ENCODE measurements at regions not wholly inside any gene's neighbourhood (a gene's known extent, or its start where the extent isn't known, plus 50 kb on each side); places are given as distances from the start of the nearest gene placed in this dataset.
"Not testable (repeated sequence)": the region's sequence is repeated elsewhere in the genome, so short reads cannot be mapped to it uniquely, and the experiment has no call there.

GRCh38 chr11:14573539-14574057 lies 53.4 kb upstream of the PSMA1 start:
- ATAC-seq; H3K27ac ChIP-seq; DNase-seq (ENCODE audit: low read depth in 1 of 2, low spot score in 1 of 2); FAIRE-seq; H3K4me3 ChIP-seq; H3K4me1 ChIP-seq; H3K9me3 ChIP-seq; POLR2A ChIA-PET; H3K4me2 ChIP-seq; CTCF ChIA-PET: not testable (repeated sequence)
- 40% methylated on average over 3 of the region's 3 CpGs for WGBS (ENCODE audit: missing lambda C conversion rate)

- 74% methylated on average over 1 of the region's 1 CpG for WGBS (ENCODE audit: missing lambda C conversion rate)
- CTCF ChIA-PET, result no interaction called here
- ATAC-seq (no peak), DNase-seq (ENCODE audit: low read depth in 1 of 2, low spot score in 1 of 2) (no peak), FAIRE-seq (no peak)
- Histone ChIP-seq H3K27ac (no peak overlapping the region), H3K9me3 (no peaks in the 10 kb centered on the region), H3K4me3 (no peak overlapping the region), H3K4me1 (no peaks in the 10 kb centered on the region), H3K4me2 (no peak overlapping the region)
- no peak for TF ChIP-seq RARB (CRISPR knock-in tag; IDR thresholded peaks at IDR 0.05)
- TF ChIP-seq GATA3 (IDR thresholded peaks at IDR 0.05; ENCODE audit: borderline replicate concordance), result no peak
- no peak for TF ChIP-seq ZFP36 (IDR thresholded peaks at IDR 0.05; ENCODE audit: borderline replicate concordance, partially characterized antibody)
- no peak for TF ChIP-seq MAX (IDR thresholded peaks at IDR 0.05)
- POLR2A ChIA-PET, result no interaction called here
These were observed 57.1 kb upstream of the PSMA1 start for GRCh38 chr11:14577292-14577691.

- ATAC-seq (no peak), DNase-seq (ENCODE audit: low read depth in 1 of 2, low spot score in 1 of 2) (no peak), FAIRE-seq (no peak)
- H3K27ac ChIP-seq, result no peak overlapping the region
- 58% methylated on average over 4 of the region's 4 CpGs for WGBS (ENCODE audit: missing lambda C conversion rate)
- no peaks in the 10 kb centered on the region for H3K9me3 ChIP-seq
- H3K4me3 ChIP-seq, result no peak overlapping the region
- CTCF ChIA-PET, result interaction anchor here (1.0 kb wide), 1 partner anchor 10 kb away, joined by 3 read pairs; no protein-coding TSS in a partner anchor
- H3K4me2 ChIP-seq, result no peak overlapping the region
- TF ChIP-seq E2F6 (IDR thresholded peaks at IDR 0.05; ENCODE audit: borderline replicate concordance, low read depth) (no peak), POLR2AphosphoS2 (conservative IDR thresholded peaks at IDR 0.05; ENCODE audit: low read length) (no peak), FOSL2 (IDR thresholded peaks at IDR 0.05) (no peak), FOSL2 (CRISPR knock-in tag; IDR thresholded peaks at IDR 0.05) (no peak), HOXB5 (CRISPR knock-in tag; IDR thresholded peaks at IDR 0.05) (no peak), BCL3 (IDR thresholded peaks at IDR 0.05) (no peak), CHD4 (IDR thresholded peaks at IDR 0.05; ENCODE audit: borderline replicate concordance) (no peak), HMGXB4 (CRISPR knock-in tag; IDR thresholded peaks at IDR 0.05; ENCODE audit: borderline replicate concordance) (no peak)
- H3K4me1 ChIP-seq, result no peaks in the 10 kb centered on the region
- POLR2A ChIA-PET, result no interaction called here
These were observed 57.8 kb upstream of the PSMA1 start for GRCh38 chr11:14577835-14578529.

- ATAC-seq (no peak), FAIRE-seq (no peak), DNase-seq (ENCODE audit: low read depth in 1 of 2, low spot score in 1 of 2) (peak in 1 of 2 experiments; percentile 27)
- TF ChIP-seq GATA3 (IDR thresholded peaks at IDR 0.05; ENCODE audit: borderline replicate concordance) (no peak), NR3C1 (IDR thresholded peaks at IDR 0.05) (no peak)
- POLR2A ChIA-PET, result no interaction called here
- CTCF ChIA-PET, result interaction anchor here (1.0 kb wide), 1 partner anchor 11 kb away, joined by 3 read pairs; no protein-coding TSS in a partner anchor
- Histone ChIP-seq H3K27ac (no peak overlapping the region), H3K4me1 (no peaks in the 10 kb centered on the region), H3K9me3 (no peaks in the 10 kb centered on the region), H3K4me3 (no peak overlapping the region), H3K4me2 (no peak overlapping the region; the same call in 2 of the 3 replicates)
- 47% methylated on average over 3 of the region's 3 CpGs for WGBS (ENCODE audit: missing lambda C conversion rate)
These were observed 58.4 kb upstream of the PSMA1 start for GRCh38 chr11:14578541-14578956.
